ENCODE measurements at regions not wholly inside any gene's neighbourhood (a gene's known extent, or its start where the extent isn't known, plus 50 kb on each side); places are given as distances from the start of the nearest gene placed in this dataset.

- in situ Hi-C loops (cut with HindIII; ENCODE audit: low sequenced_read_pairs), result no loop called here
- TF ChIP-seq CTCF (IDR thresholded peaks at IDR 0.05; ENCODE audit: low read depth, low read length), result no peak
- no peak for DNase-seq (ENCODE audit: low read depth, low spot score)
- no peak overlapping the region for H3K4me3 ChIP-seq (ENCODE audit: low read depth, low read length)
Measured at GRCh38 chr11:56911312-56911711, 77.4 kb upstream of the OR5AK2 start.

- in situ Hi-C loops (cut with HindIII; ENCODE audit: low sequenced_read_pairs), result no loop called here
- no peak overlapping the region for H3K4me3 ChIP-seq (ENCODE audit: low read depth, low read length)
- DNase-seq (ENCODE audit: low read depth, low spot score), result no peak
- no peak for TF ChIP-seq CTCF (IDR thresholded peaks at IDR 0.05; ENCODE audit: low read depth, low read length)
Measured at GRCh38 chr11:56910785-56911184, 77.9 kb upstream of the OR5AK2 start.

- no peak for DNase-seq (ENCODE audit: low read depth, low spot score)
- TF ChIP-seq CTCF (IDR thresholded peaks at IDR 0.05; ENCODE audit: low read depth, low read length), result no peak
- no peak overlapping the region for H3K4me3 ChIP-seq (ENCODE audit: low read depth, low read length)
- in situ Hi-C loops (cut with HindIII; ENCODE audit: low sequenced_read_pairs), result no loop called here
Measured at GRCh38 chr11:56910046-56910773, 78.5 kb upstream of the OR5AK2 start.

GRCh38 chr11:56909563-56909962 lies 79.2 kb upstream of the OR5AK2 start:
- H3K4me3 ChIP-seq (ENCODE audit: low read depth, low read length), result no peak overlapping the region
- in situ Hi-C loops (cut with HindIII; ENCODE audit: low sequenced_read_pairs), result no loop called here
- DNase-seq (ENCODE audit: low read depth, low spot score), result no peak
- TF ChIP-seq CTCF (IDR thresholded peaks at IDR 0.05; ENCODE audit: low read depth, low read length), result no peak

- H3K4me3 ChIP-seq (ENCODE audit: low read depth, low read length), result no peak overlapping the region
- TF ChIP-seq CTCF (IDR thresholded peaks at IDR 0.05; ENCODE audit: low read depth, low read length), result no peak
- in situ Hi-C loops (cut with HindIII; ENCODE audit: low sequenced_read_pairs), result no loop called here
- no peak for DNase-seq (ENCODE audit: low read depth, low spot score)
Measured at GRCh38 chr11:56909080-56909479, 79.6 kb upstream of the OR5AK2 start.

GRCh38 chr11:56906683-56907148 lies 82.0 kb upstream of the OR5AK2 start:
- TF ChIP-seq CTCF (IDR thresholded peaks at IDR 0.05; ENCODE audit: low read depth, low read length), result no peak
- DNase-seq (ENCODE audit: low read depth, low spot score), result no peak
- no peak overlapping the region for H3K4me3 ChIP-seq (ENCODE audit: low read depth, low read length)
- in situ Hi-C loops (cut with HindIII; ENCODE audit: low sequenced_read_pairs), result no loop called here
